GM18520 (cell line): ENCODE measurements at regions not wholly inside any gene's neighbourhood (a gene's known extent, or its start where the extent isn't known, plus 50 kb on each side); places are given as distances from the start of the nearest gene placed in this dataset.

ENCODE experiments used
- ATAC-seq: cut with Tn5 transposase; IDR thresholded peaks from one replicate; pipeline ENCODE4 v1.9.1; 2021; ENCODE audit not compliant: unreplicated experiment

GRCh38 chr16:86447228-86447627 lies 63.1 kb upstream of the FOXF1 start:
- ATAC-seq: no peak

- no peak for ATAC-seq
Measured at GRCh38 chr16:86448306-86448890, 61.9 kb upstream of the FOXF1 start.

- no peak for ATAC-seq
Measured at GRCh38 chr16:86449446-86450095, 60.8 kb upstream of the FOXF1 start.

GRCh38 chr16:86450691-86451090 lies 59.6 kb upstream of the FOXF1 start:
- ATAC-seq: no peak

GRCh38 chr16:86452451-86452850 lies 57.9 kb upstream of the FOXF1 start:
- ATAC-seq: no peak

- no peak for ATAC-seq
Measured at GRCh38 chr16:86455116-86455515, 55.2 kb upstream of the FOXF1 start.

- ATAC-seq: no peak
Measured at GRCh38 chr16:86455640-86456039, 54.7 kb upstream of the FOXF1 start.

- no peak for ATAC-seq
Measured at GRCh38 chr16:86457501-86458148, 52.7 kb upstream of the FOXF1 start.

GRCh38 chr16:86458149-86458777 lies 52.1 kb upstream of the FOXF1 start:
- no peak for ATAC-seq

- no peak for ATAC-seq
Measured at GRCh38 chr16:86459266-86459665, 51.1 kb upstream of the FOXF1 start.
